Thymus (tissue), 11 donors: ENCODE measurements at regions not wholly inside any gene's neighbourhood (a gene's known extent, or its start where the extent isn't known, plus 50 kb on each side); places are given as distances from the start of the nearest gene placed in this dataset.
"Not testable (repeated sequence)": the region's sequence is repeated elsewhere in the genome, so short reads cannot be mapped to it uniquely, and the experiment has no call there.

Experiments used
- DNase-seq, 9 donors: peaks; one replicate each; pipeline ENCODE4 v3.0.0-alpha.2; 2013; ENCODE audit warnings: low spot score in 9 of 9, low read depth in 6 of 9, missing footprints in 1 of 9
- H3K27ac ChIP-seq, 2 donors: one replicate each; pipeline ENCODE4 v1.5.1; 2013; ENCODE audit warnings: control low read depth in 1 of 2, low read depth in 1 of 2, low read length in 1 of 2, mild to moderate bottlenecking in 1 of 2, moderate library complexity in 1 of 2
- H3K27me3 ChIP-seq, 2 donors: one replicate each; pipeline ENCODE4 v1.5.1; 2013; ENCODE audit warnings: low read length in 1 of 2; ENCODE audit not compliant: control insufficient read depth in 2 of 2, insufficient read depth in 1 of 2
- H3K36me3 ChIP-seq, 2 donors: one replicate each; pipeline ENCODE4 v1.5.1; 2013; ENCODE audit warnings: low read length in 1 of 2, mild to moderate bottlenecking in 1 of 2, moderate library complexity in 1 of 2; ENCODE audit not compliant: control insufficient read depth in 2 of 2, insufficient read depth in 2 of 2
- H3K4me1 ChIP-seq, 2 donors: one replicate each; pipeline ENCODE4 v1.5.1; 2013; ENCODE audit warnings: low read length in 2 of 2; ENCODE audit not compliant: control insufficient read depth in 2 of 2, insufficient read depth in 2 of 2
- H3K4me3 ChIP-seq, 2 donors: one replicate each; pipeline ENCODE4 v1.5.1; 2013; ENCODE audit warnings: low read length in 2 of 2, control low read depth in 1 of 2, mild to moderate bottlenecking in 1 of 2
- H3K9me3 ChIP-seq, 2 donors: one replicate each; pipeline ENCODE4 v1.5.1; 2013; ENCODE audit warnings: low read length in 1 of 2, mild to moderate bottlenecking in 1 of 2; ENCODE audit not compliant: control insufficient read depth in 2 of 2, insufficient read depth in 1 of 2
- WGBS: extraction: QIAGEN DNeasy Blood & Tissue Kit; methylation state at CpG from one replicate; pipeline ENCODE4 v1.1.7; 2013; 5-methylcytosine and 5-hydroxymethylcytosine counted together
- donor health status: healthy.

DNA sequence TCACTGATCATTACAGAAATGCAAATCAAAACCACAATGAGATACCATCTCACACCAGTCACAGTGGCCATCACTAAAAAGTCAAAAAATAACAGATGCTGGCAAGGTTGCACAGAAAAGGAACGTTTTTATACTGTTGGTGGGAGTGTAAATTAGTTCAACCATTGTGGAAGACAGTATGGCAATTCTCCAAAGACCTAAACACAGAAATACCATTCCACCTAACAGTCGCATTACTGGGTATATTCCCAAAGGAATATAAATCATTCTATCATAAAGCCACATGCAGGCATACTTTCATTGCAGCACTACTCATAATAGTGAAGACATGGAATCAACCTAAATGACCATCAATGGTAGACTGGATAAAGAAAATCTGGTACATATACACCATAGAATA, 83.2 kb upstream of the ARID5B start:
- not testable (repeated sequence) for H3K4me1 ChIP-seq, H3K4me3 ChIP-seq, H3K9me3 ChIP-seq, H3K36me3 ChIP-seq, H3K27ac ChIP-seq, H3K27me3 ChIP-seq, DNase-seq
- WGBS: 72% methylated on average over 2 of the region's 2 CpGs

- Histone ChIP-seq H3K9me3 (no peaks in the 10 kb centered on the region), H3K27me3 (no peaks in the 10 kb centered on the region), H3K36me3 (no peaks in the 10 kb centered on the region), H3K27ac (no peak overlapping the region), H3K4me1 (no peaks in the 10 kb centered on the region), H3K4me3 (no peak overlapping the region)
- WGBS: 44% methylated on average over 1 of the region's 1 CpG
- no peak for DNase-seq
These were observed 82.3 kb upstream of the ARID5B start for GRCh38 chr10:61819208-61819607.

DNA sequence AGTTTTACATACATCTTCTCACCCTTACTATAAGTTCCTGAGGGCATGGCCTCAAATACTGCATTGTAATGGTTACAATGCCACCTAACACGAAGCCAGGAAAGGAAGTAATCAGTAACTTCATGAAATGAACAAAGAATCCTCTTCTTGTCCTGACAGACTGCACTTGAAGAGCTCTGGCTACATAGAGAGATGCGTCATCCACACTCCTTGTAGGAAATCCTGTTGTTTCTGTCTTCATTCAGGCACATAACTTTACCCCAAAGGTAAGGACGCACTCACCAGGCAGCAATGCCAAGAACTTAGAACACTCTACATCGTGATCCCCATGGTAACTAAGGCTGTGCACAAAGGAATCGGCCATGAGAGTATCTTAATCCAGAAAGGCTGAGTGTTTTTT, 80.3 kb upstream of the ARID5B start:
- Histone ChIP-seq H3K36me3 (no peaks in the 10 kb centered on the region), H3K9me3 (no peaks in the 10 kb centered on the region), H3K4me3 (no peak overlapping the region), H3K27me3 (no peaks in the 10 kb centered on the region), H3K4me1 (no peaks in the 10 kb centered on the region), H3K27ac (no peak overlapping the region)
- no peak for DNase-seq
- WGBS: 86% methylated on average over 5 of the region's 5 CpGs

- no peaks in the 10 kb centered on the region for H3K27me3 ChIP-seq
- no peak overlapping the region for H3K27ac ChIP-seq
- 92% methylated on average over 1 of the region's 1 CpG for WGBS
- no peak overlapping the region for H3K4me3 ChIP-seq
- DNase-seq: no peak
- H3K9me3 ChIP-seq: no peaks in the 10 kb centered on the region
- H3K36me3 ChIP-seq: no peaks in the 10 kb centered on the region
- H3K4me1 ChIP-seq: no peaks in the 10 kb centered on the region
These were observed 79.8 kb upstream of the ARID5B start for GRCh38 chr10:61821693-61822092.

GRCh38 chr10:61822096-61822495, 79.4 kb upstream of the ARID5B start:
- WGBS: 95% methylated on average over 1 of the region's 1 CpG

DNA sequence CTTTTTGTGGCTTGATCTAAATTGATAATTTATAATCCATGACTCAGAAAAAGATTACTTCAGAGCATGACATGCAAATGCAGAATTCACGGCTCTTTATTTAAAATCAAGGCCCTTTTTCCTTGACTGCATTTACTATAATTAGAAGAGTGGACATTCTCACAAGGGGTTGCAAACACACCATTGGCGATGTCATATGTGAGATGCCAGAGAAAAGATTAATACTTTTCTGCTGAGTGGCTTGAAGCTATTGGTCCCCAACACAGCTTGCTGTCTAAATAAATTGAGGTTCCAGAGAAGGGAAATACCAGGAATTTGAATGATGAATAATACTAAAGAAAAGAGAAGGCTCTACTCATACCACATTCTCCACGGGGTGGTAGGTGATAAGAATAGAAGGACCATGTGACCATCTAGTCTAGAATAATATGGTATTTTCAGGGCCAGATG, 78.7 kb upstream of the ARID5B start:
- Histone ChIP-seq H3K36me3 (no peaks in the 10 kb centered on the region), H3K27ac (no peak overlapping the region), H3K27me3 (no peaks in the 10 kb centered on the region), H3K4me3 (no peak overlapping the region), H3K4me1 (no peaks in the 10 kb centered on the region), H3K9me3 (no peaks in the 10 kb centered on the region)
- 53% methylated on average over 3 of the region's 3 CpGs for WGBS
- DNase-seq: no peak

More at GRCh38 chr10:61822096-61822495, 79.4 kb upstream of the ARID5B start:
- H3K27me3 ChIP-seq: no peaks in the 10 kb centered on the region
- H3K4me3 ChIP-seq: no peak overlapping the region
- no peak for DNase-seq
- H3K4me1 ChIP-seq: no peaks in the 10 kb centered on the region
- H3K36me3 ChIP-seq: no peaks in the 10 kb centered on the region
- no peaks in the 10 kb centered on the region for H3K9me3 ChIP-seq
- H3K27ac ChIP-seq: no peak overlapping the region

DNA sequence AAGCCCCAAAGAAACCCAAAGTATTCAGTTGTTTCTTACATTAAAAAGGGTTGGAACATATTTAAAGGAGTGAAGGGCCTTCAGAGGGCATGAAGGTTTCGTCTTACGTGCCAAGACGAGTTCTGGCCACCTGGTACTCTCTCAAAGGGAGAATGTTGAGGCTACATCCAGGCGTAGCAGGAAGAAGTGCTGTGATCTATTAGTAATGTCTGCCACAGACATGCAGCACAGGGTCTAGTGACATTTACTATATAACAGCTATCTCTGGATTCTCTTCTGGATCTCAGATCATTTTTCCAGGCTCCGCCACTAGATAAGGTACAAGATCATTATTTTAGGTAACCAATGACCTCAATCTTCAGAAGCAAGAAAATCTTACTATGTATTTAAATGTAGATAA, 76.5 kb upstream of the ARID5B start:
- H3K27ac ChIP-seq: no peak overlapping the region

DNA sequence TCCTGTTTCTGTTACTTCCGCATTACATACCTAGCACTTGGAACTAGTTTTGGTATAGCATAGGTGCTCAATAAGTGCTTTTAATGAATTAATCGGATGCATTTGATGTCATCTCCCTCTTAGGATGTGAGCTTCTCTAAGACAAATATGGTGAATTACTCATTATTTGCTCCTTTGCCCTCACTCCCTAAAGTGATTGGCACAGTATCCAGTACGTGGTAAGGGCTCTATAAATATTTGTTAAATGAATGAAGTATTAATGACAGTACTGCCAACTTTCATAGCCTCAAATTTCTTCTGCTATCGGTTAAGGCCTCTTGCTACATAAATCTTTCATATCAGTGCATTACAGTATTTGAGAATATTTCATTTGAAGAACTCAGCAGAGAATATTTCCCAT, 75.9 kb upstream of the ARID5B start:
- Histone ChIP-seq H3K27me3 (no peaks in the 10 kb centered on the region), H3K9me3 (no peaks in the 10 kb centered on the region), H3K4me1 (no peaks in the 10 kb centered on the region), H3K27ac (no peak overlapping the region), H3K4me3 (no peak overlapping the region), H3K36me3 (no peaks in the 10 kb centered on the region)
- no peak for DNase-seq
- 97% methylated on average over 4 of the region's 4 CpGs for WGBS

More for the DNA sequence above, 76.5 kb upstream of the ARID5B start:
- no peak for DNase-seq
- Histone ChIP-seq H3K4me1 (no peaks in the 10 kb centered on the region), H3K4me3 (no peak overlapping the region), H3K27me3 (no peaks in the 10 kb centered on the region), H3K36me3 (no peaks in the 10 kb centered on the region), H3K9me3 (no peaks in the 10 kb centered on the region)
- WGBS: 97% methylated on average over 5 of the region's 5 CpGs

DNA sequence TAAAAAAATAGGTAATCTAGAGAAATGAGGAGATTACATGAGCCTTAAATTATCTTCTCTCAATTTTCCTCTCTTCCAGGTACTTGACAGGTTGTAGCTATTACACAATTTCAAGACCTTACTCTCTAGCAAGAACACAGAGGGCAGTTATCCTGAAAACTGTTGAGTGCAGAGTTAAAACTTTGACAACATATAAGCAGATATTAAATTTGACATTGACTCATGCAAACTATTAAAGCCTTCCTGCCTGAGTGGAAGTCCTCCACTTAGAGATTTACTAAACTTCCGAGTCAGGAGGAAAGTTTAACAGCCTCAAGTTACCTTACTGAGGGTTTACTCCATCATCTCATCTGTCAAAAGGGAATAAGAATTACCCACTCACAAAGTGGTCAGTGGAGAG, 73.5 kb upstream of the ARID5B start:
- Histone ChIP-seq H3K4me3 (no peak overlapping the region), H3K27ac (no peak overlapping the region), H3K27me3 (no peaks in the 10 kb centered on the region), H3K36me3 (no peaks in the 10 kb centered on the region), H3K9me3 (no peaks in the 10 kb centered on the region), H3K4me1 (no peaks in the 10 kb centered on the region)
- DNase-seq: no peak
- 92% methylated on average over 1 of the region's 1 CpG for WGBS

- WGBS: 95% methylated on average over 3 of the region's 3 CpGs
- H3K4me3 ChIP-seq: no peak overlapping the region
- no peaks in the 10 kb centered on the region for H3K36me3 ChIP-seq
- DNase-seq: no peak
- H3K27ac ChIP-seq: no peak overlapping the region
- H3K27me3 ChIP-seq: no peaks in the 10 kb centered on the region
- H3K9me3 ChIP-seq: no peaks in the 10 kb centered on the region
- H3K4me1 ChIP-seq: no peaks in the 10 kb centered on the region
These were observed 72.7 kb upstream of the ARID5B start for GRCh38 chr10:61828788-61829187.
